ENCODE measurements at regions not wholly inside any gene's neighbourhood (a gene's known extent, or its start where the extent isn't known, plus 50 kb on each side); places are given as distances from the start of the nearest gene placed in this dataset.
"Not testable (repeated sequence)": the region's sequence is repeated elsewhere in the genome, so short reads cannot be mapped to it uniquely, and the experiment has no call there.

- DNase-seq: no peak
These were observed 417.8 kb upstream of the TMTC1 start for GRCh38 chr12:30201301-30202160.

GRCh38 chr12:30200864-30201263 is 417.1 kb upstream of the TMTC1 start:
- no peak for DNase-seq

GRCh38 chr12:30197392-30198057 is 413.8 kb upstream of the TMTC1 start:
- no peak for DNase-seq

- DNase-seq: no peak
These were observed 408.1 kb upstream of the TMTC1 start for GRCh38 chr12:30191696-30192455.

GRCh38 chr12:30188602-30189326 is 405.0 kb upstream of the TMTC1 start:
- DNase-seq: no peak

GRCh38 chr12:30187426-30187825 is 403.7 kb upstream of the TMTC1 start:
- no peak for DNase-seq

- no peak for DNase-seq
These were observed 397.6 kb upstream of the TMTC1 start for GRCh38 chr12:30181334-30181733.

GRCh38 chr12:30180602-30181001 is 396.9 kb upstream of the TMTC1 start:
- no peak for DNase-seq

- no peak for DNase-seq
These were observed 395.2 kb upstream of the TMTC1 start for GRCh38 chr12:30178916-30179315.

- DNase-seq: no peak
These were observed 386.3 kb upstream of the TMTC1 start for GRCh38 chr12:30169839-30170591.

- DNase-seq: no peak
These were observed 382.5 kb upstream of the TMTC1 start for GRCh38 chr12:30166006-30166795.

- no peak for DNase-seq
These were observed 380.9 kb upstream of the TMTC1 start for GRCh38 chr12:30164382-30165318.

GRCh38 chr12:30156833-30157232 is 373.1 kb upstream of the TMTC1 start:
- DNase-seq: not testable (repeated sequence)

GRCh38 chr12:30155001-30155730 is 371.4 kb upstream of the TMTC1 start:
- DNase-seq: no peak

- DNase-seq: no peak
These were observed 370.2 kb upstream of the TMTC1 start for GRCh38 chr12:30153981-30154380.

- no peak for DNase-seq
These were observed 369.0 kb upstream of the TMTC1 start for GRCh38 chr12:30152705-30153104.

- DNase-seq: no peak
These were observed 368.1 kb upstream of the TMTC1 start for GRCh38 chr12:30151831-30152230.

GRCh38 chr12:30146561-30146960 is 362.8 kb upstream of the TMTC1 start:
- DNase-seq: no peak

- DNase-seq: no peak
These were observed 361.9 kb upstream of the TMTC1 start for GRCh38 chr12:30145684-30146032.

Measured in NCI-H1048 (cell line).